H1 (cell line): ENCODE measurements at regions not wholly inside any gene's neighbourhood (a gene's known extent, or its start where the extent isn't known, plus 50 kb on each side); places are given as distances from the start of the nearest gene placed in this dataset.

ENCODE experiments used
- CHD2 ChIP-seq: IDR thresholded peaks from 2 replicates; pipeline ENCODE4 v1.6.1; 2012; ENCODE audit warnings: low read length, improper control_type of control experiment
- POLR2A ChIP-seq, 2 experiments: IDR thresholded peaks; 1 replicate in 1 of 2; 2 replicates in 1 of 2; pipeline ENCODE4 v1.6.1; 2011; ENCODE audit warnings: low read depth in 2 of 2, low read length in 2 of 2, mild to moderate bottlenecking in 2 of 2; ENCODE audit errors: control extremely low read depth in 1 of 2
- SIN3A ChIP-seq, 2 experiments: IDR thresholded peaks in 1 of 2; conservative IDR thresholded peaks in 1 of 2; 2 replicates each; pipeline ENCODE4 v1.6.1; 2011 to 2012; ENCODE audit warnings: low read length in 2 of 2, improper control_type of control experiment in 1 of 2, low read depth in 1 of 2, mild to moderate bottlenecking in 1 of 2

DNA sequence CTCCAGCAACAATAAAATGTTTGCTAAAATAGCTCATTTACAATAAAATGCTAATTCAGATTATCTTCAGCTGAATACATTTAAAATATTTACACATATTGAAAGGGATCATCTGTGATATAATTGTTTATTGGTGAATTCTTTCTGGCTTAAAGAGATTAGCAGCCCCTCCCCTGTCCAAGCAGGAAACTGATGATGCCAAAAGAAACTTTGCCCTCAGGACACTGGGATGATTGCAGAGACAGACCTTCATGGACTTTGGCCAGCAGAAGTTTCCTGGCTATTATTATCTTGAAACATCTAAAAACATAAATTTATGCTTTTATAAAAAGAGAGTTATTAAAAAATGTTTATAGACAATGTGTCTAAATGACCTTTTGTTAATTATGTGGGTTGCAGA, 764.9 kb upstream of the MBL2 start:
- TF ChIP-seq POLR2A (IDR thresholded peaks at IDR 0.05; ENCODE audit: control extremely low read depth in 1 of 2, low read depth in 2 of 2, low read length in 2 of 2) (no peak), CHD2 (no peak), SIN3A (conservative IDR thresholded peaks at IDR 0.05 in 1 of 2, IDR thresholded peaks at IDR 0.05 in 1 of 2; ENCODE audit: low read depth in 1 of 2, low read length in 2 of 2) (no peak)
